ENCODE measurements at regions not wholly inside any gene's neighbourhood (a gene's known extent, or its start where the extent isn't known, plus 50 kb on each side); places are given as distances from the start of the nearest gene placed in this dataset.
"Not testable (repeated sequence)": the region's sequence is repeated elsewhere in the genome, so short reads cannot be mapped to it uniquely, and the experiment has no call there.

DNA sequence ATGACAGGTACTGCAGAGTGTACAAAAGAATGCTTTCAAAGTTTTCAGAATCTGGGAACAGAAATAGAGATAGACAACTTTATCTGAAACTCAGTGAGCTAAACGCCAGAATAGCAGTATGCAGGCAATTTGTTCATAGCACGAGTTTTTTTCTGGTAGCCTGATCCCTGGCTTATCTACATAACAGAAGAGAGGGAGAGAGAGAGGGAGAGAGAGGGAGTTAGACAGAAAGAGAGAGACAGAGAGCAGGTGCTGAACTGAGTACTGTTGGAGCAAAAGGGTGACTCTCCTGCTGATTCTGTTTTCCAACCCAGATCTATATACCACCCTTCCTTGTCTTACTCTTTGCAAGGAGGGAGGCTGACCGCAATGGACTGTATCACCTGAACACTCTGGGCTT, 388.0 kb upstream of the CA10 start:
- DNase-seq (ENCODE audit: low spot score): peak; percentile 11

DNA sequence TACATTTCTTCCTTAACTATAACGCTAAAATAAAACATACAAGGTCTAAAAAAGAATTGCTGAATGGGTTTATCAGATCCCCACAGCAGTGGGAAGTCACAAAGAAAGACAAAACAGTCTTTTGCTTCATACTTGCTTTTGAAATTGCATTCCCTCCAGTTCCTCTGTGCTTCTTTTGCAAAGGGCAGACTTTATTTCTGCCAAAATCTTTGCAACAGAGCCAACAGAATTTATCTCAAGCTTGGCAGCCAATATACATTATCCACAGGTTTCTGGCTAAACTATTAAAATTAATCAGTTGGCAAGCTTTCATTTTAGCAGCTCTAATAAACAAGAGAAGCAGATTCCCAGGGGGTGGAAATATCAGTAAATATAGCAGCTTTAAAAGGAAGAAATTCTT, 378.9 kb upstream of the CA10 start:
- DNase-seq (ENCODE audit: low spot score): no peak

DNA sequence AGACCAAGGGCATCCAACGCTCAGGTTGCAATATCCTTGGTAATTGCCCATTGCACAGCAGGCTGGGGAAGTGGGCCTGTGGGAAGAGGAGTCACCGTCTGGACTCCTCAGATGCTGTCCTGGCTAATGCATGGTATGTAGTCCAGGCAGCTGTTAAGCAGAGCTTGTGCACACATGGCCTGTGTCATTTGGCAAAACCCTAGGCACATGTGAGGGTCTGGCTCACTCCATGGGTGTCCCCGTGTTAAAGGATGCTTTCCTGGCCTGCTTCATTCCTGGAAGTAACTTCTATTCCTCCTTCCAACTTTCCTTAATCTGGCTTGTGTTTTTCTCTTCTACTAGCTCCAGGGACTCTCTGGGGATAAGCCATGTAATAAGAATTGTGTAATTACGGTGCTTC, 378.0 kb upstream of the CA10 start:
- no peak for DNase-seq (ENCODE audit: low spot score)

DNA sequence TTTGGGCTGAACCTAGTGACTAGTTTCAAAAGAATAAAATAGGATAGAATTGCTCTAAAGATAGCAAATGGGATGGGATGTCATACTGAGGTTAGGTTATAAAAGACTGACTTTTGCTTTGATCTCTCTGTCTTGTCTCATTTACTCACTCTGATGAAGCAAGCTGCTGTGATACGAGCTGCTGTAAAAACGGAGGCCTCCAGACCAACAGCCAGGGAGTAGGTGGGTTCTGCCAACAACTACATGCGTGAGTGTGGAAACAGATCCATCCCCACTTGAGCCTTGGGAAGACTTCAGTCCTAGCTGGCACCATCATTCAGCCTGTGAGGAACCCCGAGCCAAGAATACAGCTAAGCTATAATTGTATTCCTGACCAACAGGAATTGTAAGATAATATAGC, 373.9 kb upstream of the CA10 start:
- no peak for DNase-seq (ENCODE audit: low spot score)

- DNase-seq (ENCODE audit: low spot score): no peak
Measured at GRCh38 chr17:52524096-52524637, 365.7 kb upstream of the CA10 start.

- no peak for DNase-seq (ENCODE audit: low spot score)
Measured at GRCh38 chr17:52517176-52517575, 358.7 kb upstream of the CA10 start.

DNA sequence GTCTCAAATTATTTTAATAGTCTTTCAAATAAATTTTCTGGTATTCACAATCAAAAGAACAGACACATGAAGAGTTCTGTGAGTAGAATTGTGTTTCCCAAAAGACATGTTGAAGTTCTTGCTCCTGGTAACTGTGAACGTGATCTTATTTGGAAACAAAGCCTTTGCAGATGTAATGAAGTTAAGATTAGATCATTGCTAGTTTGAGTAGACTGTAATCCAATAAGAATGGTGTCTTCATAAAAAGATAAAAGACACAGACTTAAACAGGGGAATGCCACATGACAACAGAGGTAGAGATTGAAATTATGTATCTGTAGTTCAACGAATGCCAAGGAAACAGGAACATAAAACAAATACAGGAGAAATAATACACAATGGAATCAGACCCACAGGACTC, 357.4 kb upstream of the CA10 start:
- no peak for DNase-seq (ENCODE audit: low spot score)

DNA sequence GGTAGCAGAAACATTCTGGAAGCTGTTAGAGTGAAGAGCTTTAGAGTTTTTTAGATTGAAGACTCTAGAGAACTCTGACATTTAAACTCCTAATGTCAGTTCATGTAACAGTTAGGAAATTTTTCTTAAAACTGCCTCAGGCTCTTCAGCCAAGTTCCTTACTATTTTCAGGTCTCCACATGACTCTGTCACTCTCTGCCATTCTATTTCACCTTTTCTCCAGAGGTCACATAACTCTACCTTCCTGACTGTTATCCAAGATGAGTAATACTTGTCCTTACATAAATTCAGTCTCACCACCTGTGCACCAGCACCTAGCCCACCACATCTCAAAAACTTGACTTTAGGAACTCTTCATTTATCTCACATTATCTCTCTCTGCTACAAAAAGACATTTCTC, 347.1 kb upstream of the CA10 start:
- no peak for DNase-seq (ENCODE audit: low spot score)

GRCh38 chr17:52504081-52504480, 345.6 kb upstream of the CA10 start:
- DNase-seq (ENCODE audit: low spot score): no peak

DNA sequence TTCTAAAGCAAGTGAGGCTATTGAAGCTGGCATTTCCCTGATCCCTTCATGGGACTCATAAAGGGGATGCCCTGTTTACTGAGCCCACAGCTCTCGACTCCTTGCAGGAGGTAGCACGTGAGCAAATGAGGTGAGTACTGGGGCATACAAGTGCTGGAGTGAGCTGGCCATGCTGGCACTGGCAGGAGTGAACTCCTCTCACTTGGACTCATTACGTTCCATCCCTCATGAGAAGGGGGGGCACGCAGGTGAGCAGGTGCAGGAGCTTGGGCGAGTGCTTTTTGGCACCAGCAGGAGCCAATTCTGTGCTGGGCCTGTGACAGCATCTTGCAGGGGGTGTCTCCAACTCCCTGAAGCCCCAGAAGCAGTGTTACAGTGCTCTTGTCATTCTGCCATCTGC, 337.1 kb upstream of the CA10 start:
- DNase-seq (ENCODE audit: low spot score): no peak

GRCh38 chr17:52482271-52482670, 323.8 kb upstream of the CA10 start:
- no peak for DNase-seq (ENCODE audit: low spot score)

DNA sequence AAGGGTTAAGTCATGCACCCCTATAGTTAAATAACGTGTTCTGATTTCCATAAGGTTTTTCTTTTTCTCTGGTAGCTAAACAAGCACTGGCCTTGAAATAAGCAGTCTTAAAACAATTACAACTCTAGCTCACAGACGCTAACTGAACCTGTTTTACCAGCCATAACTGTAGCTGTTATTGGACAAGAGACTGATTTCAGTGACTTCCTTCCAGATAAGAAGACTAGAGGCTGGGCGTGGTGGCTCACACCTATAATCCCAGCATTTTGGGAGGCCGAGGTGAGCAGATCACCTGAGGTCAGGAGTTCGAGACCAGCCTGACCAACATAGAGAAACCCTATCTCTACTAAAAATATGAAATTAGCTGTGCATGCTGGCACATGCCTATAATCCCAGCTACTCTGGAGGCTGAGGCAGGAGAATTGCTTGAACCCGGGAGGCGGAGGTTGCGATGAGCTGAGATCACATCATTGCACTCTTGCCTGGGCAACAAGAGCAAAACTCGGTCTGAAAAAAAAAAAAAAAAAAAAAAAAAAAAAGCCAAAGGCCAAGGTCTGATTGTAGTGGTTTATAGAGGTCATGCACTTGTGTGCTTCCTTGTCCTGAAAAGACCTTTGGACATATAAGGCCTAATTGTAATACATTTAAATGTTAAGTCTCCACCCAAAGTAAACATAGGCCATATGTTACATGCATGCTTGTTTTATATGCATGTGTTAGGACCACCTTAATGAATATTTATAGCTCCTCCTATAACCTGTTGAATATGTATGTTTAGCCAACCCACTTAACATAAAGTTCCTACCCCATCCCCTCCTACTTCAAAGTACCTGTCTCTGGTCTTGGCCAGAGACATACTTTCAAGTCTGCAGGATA, 319.5 kb upstream of the CA10 start:
- no peak for DNase-seq (ENCODE audit: low spot score)

GRCh38 chr17:52476638-52477313, 318.3 kb upstream of the CA10 start:
- DNase-seq (ENCODE audit: low spot score): no peak

GRCh38 chr17:52470553-52470952, 312.0 kb upstream of the CA10 start:
- DNase-seq (ENCODE audit: low spot score): no peak

DNA sequence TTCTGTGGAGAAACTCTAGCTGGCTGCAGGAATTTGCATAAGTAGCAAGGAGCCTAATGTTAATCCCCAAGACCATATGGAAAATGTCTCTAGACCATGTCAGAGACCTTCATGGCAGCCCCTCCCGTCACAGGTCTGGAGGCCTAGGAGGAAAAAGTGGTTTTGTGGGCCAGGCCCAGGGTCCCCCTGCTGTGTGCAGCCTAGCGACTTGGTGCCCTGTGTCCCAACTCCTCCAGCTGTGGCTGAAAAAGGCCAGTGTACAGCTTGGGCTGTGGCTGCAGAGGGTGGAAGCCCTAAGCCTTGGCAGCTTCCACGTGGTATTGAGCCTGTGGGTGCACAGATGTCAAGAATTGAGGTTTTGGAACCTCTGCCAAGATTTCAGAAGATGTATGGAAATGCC, 306.9 kb upstream of the CA10 start:
- no peak for DNase-seq (ENCODE audit: low spot score)

- no peak for DNase-seq (ENCODE audit: low spot score)
Measured at GRCh38 chr17:52451294-52451861, 292.9 kb upstream of the CA10 start.

DNA sequence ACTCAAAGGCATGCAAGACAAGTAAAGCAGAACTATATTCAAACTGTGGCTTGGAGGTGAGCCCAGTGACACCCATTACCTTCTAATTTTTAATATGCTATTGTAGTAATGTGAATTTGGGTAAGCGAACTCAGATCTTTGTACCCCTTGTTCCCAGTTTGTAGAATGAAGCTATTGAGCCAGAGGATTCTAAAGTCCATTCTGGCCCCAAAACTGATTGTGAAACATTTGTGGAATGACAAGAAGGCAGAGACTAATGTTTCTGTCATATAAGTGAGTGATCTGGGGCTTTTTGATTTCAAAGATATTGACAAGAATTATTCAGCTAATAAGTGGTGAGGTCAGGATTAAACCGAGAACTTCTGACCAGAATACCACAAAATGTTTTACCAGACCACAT, 283.8 kb upstream of the CA10 start:
- DNase-seq (ENCODE audit: low spot score): no peak

DNA sequence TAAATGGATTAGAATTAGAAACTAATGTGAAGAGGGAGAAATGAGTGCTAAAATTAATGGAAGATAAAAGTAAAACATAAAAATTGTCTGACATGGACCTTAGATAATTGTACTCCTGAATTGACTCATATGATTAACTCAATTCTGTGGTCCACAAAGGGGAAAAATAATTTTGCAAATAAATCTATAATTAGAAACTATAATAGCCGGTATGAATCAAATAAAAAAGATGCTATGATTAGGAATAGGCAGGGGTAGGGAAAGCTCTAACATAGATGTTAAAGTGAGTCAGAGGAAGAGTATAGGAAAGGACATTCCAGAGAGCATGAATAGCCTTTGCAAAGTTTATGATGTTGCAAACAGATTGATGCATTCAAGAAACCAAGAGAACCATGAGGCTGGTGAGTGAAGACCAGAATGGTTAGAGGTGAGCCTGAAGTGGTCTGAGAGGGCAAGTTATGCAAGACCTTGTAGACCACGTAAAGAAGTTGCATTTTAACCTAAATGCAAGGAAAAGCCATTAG, 262.1 kb upstream of the CA10 start:
- no peak for DNase-seq (ENCODE audit: low spot score)

GRCh38 chr17:52419229-52419641, 260.7 kb upstream of the CA10 start:
- DNase-seq (ENCODE audit: low spot score): no peak

- no peak for DNase-seq (ENCODE audit: low spot score)
Measured at GRCh38 chr17:52410781-52411180, 252.3 kb upstream of the CA10 start.

DNA sequence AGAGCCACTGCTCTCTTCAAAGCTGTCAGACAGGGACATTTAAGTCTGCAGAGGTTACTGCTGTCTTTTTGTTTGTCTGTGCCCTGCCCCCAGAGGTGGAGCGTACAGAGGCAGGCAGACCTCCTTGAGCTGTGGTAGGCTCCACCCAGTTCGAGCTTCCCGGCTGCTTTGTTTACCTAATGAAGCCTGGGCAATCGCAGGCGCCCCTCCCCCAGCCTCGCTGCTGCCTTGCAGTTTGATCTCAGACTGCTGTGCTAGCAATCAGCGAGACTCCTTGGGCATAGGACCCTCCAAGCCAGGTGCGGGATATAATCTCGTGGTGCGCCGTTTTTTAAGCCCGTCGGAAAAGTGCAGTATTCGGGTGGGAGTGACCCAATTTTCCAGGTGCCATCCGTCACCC, 250.7 kb upstream of the CA10 start:
- not testable (repeated sequence) for DNase-seq (ENCODE audit: low spot score)

- DNase-seq (ENCODE audit: low spot score): no peak
Measured at GRCh38 chr17:52395308-52395707, 236.8 kb upstream of the CA10 start.

GRCh38 chr17:52390422-52390821, 231.9 kb upstream of the CA10 start:
- DNase-seq (ENCODE audit: low spot score): no peak
